Activated CD8-positive, alpha-beta memory T cell treated with anti-CD3 and anti-CD28 coated beads, Interleukin-2, amount 50 U/mL, for 24 hours (primary cell): ENCODE measurements at regions not wholly inside any gene's neighbourhood (a gene's known extent, or its start where the extent isn't known, plus 50 kb on each side); places are given as distances from the start of the nearest gene placed in this dataset.
"Not testable (repeated sequence)": the region's sequence is repeated elsewhere in the genome, so short reads cannot be mapped to it uniquely, and the experiment has no call there.

Source experiments
- DNase-seq: peaks from one replicate; pipeline ENCODE4 v3.0.0-alpha.2; 2020; ENCODE audit errors: extremely low read depth

- no peak for DNase-seq
Measured at GRCh38 chr5:126233256-126233655, 190.0 kb upstream of the GRAMD2B start.

GRCh38 chr5:126234563-126235195 is 188.5 kb upstream of the GRAMD2B start:
- DNase-seq, result no peak

- no peak for DNase-seq
Measured at GRCh38 chr5:126235628-126236027, 187.6 kb upstream of the GRAMD2B start.

- no peak for DNase-seq
Measured at GRCh38 chr5:126236994-126237393, 186.2 kb upstream of the GRAMD2B start.

- DNase-seq, result no peak
Measured at GRCh38 chr5:126248611-126249010, 174.6 kb upstream of the GRAMD2B start.

- no peak for DNase-seq
Measured at GRCh38 chr5:126251024-126251423, 172.2 kb upstream of the GRAMD2B start.

GRCh38 chr5:126253406-126253805 is 169.8 kb upstream of the GRAMD2B start:
- no peak for DNase-seq

- no peak for DNase-seq
Measured at GRCh38 chr5:126263591-126264184, 159.5 kb upstream of the GRAMD2B start.

GRCh38 chr5:126265917-126266316 is 157.3 kb upstream of the GRAMD2B start:
- DNase-seq, result no peak

- DNase-seq, result no peak
Measured at GRCh38 chr5:126267438-126267837, 155.8 kb upstream of the GRAMD2B start.

GRCh38 chr5:126268697-126269315 is 154.4 kb upstream of the GRAMD2B start:
- DNase-seq, result no peak

- no peak for DNase-seq
Measured at GRCh38 chr5:126269511-126269910, 153.7 kb upstream of the GRAMD2B start.

GRCh38 chr5:126271141-126271540 is 152.1 kb upstream of the GRAMD2B start:
- DNase-seq, result no peak

GRCh38 chr5:126274076-126274762 is 149.0 kb upstream of the GRAMD2B start:
- no peak for DNase-seq

GRCh38 chr5:126274763-126275125 is 148.5 kb upstream of the GRAMD2B start:
- DNase-seq, result no peak

- no peak for DNase-seq
Measured at GRCh38 chr5:126277762-126278161, 145.4 kb upstream of the GRAMD2B start.

GRCh38 chr5:126280343-126280742 is 142.9 kb upstream of the GRAMD2B start:
- DNase-seq, result no peak

GRCh38 chr5:126280846-126281245 is 142.4 kb upstream of the GRAMD2B start:
- no peak for DNase-seq

GRCh38 chr5:126284977-126285696 is 138.1 kb upstream of the GRAMD2B start:
- no peak for DNase-seq

- not testable (repeated sequence) for DNase-seq
Measured at GRCh38 chr5:126296121-126296520, 127.1 kb upstream of the GRAMD2B start.

- DNase-seq, result no peak
Measured at GRCh38 chr5:126300293-126300692, 122.9 kb upstream of the GRAMD2B start.

- DNase-seq, result no peak
Measured at GRCh38 chr5:126301056-126301455, 122.2 kb upstream of the GRAMD2B start.
